GM18907 (cell line): ENCODE measurements at regions not wholly inside any gene's neighbourhood (a gene's known extent, or its start where the extent isn't known, plus 50 kb on each side); places are given as distances from the start of the nearest gene placed in this dataset.
"Not testable (repeated sequence)": the region's sequence is repeated elsewhere in the genome, so short reads cannot be mapped to it uniquely, and the experiment has no call there.

Experiments used
- ATAC-seq: cut with Tn5 transposase; IDR thresholded peaks from one replicate; pipeline ENCODE4 v1.9.1; 2021; ENCODE audit warnings: mild to moderate bottlenecking, moderate library complexity; ENCODE audit not compliant: unreplicated experiment

DNA sequence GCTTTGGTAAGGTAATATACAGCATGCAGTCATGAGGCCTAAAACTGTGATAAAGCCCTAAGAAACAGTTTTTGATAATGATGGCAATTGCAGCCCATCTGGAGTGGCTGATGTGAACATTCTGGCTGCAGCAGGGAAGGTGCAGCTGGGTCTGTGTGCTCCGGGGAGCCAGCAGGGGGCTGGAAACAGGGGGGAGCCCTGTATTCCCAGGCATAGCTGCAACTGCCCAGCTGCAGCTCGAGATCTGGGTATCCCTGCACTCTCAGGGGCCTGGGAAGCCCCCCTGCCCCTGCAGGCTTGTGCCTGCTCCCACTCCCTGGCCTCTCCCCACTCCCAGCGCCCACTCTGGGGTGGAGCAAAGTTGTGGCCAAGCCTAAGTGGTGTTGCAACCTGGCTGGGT is 95.6 kb downstream of the RRAGB start:
- no peak for ATAC-seq

DNA sequence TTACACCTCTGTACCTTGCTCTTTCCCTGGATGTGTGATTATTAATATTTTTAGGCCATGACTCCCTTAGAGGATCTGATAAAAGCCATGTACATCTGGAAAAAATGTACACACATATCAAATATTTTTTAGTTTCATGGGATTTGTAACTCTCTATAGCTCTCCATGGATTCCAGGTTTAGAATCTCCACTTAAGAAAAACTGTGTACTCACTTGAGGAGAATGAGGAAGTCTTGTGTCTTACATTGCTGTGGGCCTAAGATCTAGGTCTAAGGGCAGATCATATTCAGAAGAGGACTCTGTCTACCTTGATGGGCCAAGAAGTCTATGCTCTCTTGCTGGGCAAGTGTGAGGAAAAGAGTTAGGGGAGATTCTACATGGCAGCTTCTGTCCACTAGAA is 98.0 kb downstream of the RRAGB start:
- no peak for ATAC-seq

DNA sequence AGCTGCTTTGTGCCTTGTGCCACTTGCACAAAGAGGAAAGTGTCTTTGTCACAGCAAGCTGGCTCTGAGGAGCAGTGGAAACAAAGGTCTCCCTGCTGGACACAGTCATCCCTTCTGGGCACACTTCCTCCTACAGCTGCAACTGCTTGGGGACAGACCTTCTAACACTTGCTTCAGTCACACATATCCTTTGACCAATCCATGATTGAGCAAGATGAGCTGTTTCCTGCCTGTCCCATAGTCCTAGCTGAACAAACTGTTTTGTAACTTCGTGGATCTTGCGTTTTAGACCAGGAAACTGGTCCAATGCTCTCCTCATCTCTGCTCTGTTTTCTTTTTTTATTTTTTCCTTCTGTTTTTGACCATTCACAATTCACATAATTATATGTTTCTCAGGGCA is 98.5 kb downstream of the RRAGB start:
- no peak for ATAC-seq

DNA sequence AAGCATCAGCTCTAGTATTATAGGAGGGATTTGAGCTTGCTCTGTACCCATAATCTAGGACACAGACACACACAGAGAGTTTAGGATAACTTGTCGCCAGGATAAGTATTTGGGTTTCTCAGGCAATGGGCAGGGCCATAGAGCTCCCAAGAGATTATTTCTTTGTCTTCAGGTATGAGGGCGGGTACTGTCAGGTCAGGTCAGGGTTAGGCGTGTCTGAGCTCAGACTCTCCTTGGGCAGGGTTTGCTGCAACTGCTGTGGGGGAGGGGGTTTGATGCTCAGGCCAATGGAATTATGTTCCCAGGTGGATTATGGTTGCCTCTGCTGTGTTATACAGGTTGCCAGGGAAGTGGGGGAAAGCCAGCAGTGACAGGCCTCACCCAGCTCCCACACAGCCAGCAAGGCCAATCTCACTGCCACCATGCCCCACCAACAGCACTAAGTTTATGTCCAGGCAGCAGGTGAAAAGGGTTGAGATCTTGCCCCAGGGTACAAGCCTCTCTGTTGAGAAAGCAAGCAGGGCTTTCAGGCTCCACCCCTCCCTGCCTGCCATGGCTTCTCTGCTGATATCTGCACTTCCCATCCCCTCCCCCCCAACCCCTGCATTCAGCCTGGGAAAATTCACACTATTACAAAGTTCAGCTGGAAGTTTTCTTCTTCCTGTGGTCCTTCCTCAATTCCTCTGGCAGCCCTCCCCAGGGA is 101.3 kb downstream of the RRAGB start:
- no peak for ATAC-seq

DNA sequence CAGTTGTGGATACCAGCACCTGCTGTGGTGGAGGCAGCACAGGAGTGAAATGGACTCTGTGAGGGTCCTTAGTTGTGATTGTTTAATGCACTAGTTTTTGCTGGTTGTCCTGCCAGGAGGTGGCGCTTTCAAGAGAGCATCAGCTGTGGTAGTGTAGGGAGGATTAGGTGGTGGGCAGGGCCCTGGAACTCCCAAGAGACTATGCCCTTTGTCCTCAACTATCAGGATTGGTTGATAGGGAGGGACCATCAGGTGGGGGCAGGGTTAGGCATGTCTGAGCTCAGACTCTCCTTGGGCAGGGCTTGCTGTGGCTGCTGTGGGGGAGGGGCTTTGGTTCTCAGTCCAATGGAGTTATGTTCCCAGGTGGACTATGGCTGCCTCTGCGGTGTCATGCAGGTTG is 121.9 kb downstream of the RRAGB start:
- ATAC-seq: no peak

DNA sequence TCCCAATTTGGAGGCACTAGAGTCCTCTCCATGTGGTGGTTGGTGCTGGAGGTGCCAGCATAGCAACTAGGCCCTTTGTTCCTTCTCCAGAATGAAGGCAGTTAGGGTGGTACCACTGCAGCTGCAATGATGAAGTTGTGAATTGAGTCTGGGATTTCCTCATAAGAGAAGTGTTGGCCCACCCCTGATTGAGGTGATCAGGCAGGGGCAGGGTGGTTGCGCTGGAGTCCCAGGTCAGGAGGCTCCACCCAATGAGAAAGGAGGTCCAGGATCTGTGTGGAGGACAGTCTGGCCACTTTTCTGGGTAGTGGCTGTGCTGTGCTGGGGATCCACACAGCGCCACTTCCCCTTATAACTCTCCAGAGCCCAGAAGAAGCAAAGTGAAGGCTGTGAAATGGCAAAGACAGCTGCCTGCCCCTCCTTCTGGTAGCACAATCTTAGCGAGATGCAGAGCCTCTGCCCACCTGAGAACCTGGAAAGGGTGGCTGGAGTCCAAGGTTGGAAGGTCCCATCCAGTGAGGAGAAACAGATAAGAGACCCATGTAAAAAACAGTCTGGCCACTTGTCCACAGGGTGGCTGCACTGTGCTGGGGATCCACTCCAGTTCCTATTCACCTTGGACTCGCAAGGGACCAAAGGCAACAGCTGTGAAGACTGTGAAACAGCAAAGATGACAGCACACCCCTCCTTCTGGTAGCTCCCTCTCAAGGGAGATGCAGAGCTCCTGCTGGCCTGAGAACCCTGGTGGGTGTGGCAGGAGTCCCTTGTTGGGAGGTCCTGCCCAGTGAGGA is 124.6 kb downstream of the RRAGB start:
- no peak for ATAC-seq

DNA sequence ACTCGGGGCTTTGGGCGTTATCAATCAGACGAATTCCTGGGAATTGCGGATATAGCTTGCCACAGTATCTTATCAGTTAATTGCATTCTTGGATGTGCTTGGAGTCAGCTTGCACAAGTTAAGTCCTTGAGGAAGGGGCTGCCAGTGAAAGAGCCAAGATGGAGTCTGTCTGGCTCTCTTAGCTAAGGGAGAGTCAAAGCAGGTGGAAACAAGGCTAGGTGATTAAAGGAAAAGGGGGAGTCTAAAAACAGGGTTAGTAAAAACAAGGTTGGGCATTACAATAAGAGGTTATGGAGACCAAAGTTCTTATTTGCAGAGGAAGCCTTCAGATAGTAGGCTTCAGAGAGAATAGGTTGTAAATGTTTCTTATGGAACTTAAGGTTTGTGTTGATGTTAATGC is 149.2 kb downstream of the RRAGB start:
- not testable (repeated sequence) for ATAC-seq

DNA sequence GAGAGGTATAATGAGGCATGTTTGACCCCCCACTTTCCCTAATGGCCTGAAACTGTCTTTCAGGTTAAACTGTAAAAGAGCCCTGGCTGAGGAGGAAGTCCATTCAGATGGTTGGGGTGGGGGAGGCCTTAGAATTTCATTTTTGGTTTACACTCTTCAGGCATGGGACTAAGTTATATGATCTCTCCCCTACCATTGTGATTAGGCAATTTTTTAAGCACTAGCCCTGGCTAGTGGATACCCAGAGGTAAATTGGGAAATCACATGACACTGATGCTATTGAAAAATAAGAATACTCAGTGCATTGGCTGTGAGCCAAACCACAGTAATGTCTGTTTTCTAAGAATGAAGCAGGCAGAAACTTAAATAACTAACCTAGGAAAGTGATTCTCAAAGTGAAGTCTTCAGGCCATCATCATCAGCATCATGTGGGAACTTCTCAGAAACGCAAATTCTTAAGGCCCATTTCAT is 149.7 kb downstream of the RRAGB start:
- peak; percentile 86 for ATAC-seq

DNA sequence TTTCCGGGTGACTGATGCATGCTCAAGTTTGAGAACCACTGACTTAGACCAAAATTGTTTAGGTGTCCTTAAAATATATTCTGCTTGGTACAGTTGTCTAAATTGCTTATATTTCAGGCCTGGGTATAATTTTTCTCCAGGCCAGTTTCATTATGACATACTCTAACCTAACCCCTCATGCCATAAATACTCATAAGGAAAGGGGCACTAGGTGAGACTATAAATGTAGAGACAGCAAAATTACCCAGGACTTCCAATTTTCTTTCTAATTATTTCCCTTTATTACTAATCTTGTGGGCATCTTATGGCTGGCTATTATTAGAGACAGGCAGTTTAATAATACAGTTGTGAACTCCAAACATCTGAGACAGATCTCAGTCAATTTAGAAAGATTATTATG is 150.2 kb downstream of the RRAGB start:
- peak; percentile 78 for ATAC-seq

DNA sequence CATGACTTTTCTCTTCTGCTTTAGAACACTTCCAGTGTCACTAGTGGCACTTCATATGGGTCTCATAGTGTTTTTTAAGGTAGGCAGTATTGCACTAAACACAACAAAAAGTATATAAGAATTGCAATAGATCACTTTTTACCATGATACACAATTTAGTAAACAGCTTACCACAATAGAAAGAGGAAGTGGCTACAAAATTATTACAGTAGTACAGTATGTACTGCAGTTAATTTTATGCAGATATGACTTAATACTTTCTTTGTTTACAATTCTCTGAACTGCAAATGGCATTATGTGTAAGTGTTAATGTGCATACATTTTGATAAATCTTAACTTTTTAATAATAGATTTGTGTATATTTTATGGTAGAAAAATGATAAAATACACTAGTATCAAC is 157.3 kb downstream of the RRAGB start:
- ATAC-seq: peak; percentile 52

DNA sequence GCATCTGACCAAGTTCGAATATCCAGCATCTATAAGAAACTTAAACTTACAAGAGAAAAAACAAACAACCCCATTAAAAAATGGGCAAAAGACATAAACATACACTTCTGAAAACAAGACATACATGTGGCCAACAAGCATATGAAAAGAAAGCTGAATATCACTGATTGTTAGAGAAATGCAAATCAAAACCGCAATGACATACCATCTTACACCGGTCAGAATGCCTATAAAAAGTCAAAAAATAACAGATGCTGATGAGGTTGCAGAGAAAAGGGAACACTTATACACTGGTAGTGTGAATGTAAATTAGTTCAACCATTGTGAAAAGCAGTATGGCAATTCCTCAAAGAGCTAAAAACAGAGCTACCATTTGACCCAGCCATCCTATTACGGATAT is 166.0 kb downstream of the RRAGB start:
- ATAC-seq: not testable (repeated sequence)

DNA sequence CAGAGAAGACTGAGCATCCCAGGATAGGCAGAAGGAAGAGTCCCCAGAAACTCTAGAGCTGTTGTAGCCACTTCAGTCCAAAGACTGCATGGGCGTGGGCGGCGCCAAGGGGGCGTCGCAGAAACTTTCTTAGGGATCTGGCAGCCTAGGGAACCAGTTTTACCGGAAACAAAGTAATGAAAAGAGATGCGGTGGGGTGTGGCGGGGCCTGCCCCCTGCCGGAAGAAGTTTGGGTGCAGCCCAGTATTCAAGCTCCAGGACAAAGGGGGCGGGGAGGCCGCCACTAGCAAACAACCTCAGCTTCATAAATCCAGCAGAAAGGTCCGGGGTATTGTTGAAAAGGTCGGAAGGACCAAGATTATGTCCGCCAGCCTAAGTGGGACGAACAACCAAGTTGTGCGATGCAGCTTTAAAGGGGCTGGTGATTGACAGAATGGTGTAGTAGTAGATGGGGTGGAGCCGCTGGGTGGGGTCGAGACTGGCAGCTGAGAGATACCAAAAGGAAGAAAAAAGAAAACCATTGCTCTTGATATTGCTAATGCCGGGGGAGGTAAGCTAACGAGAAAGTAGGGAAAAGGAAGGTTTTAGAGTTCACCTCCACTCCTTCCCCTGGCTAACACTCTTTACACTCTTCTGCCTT is 190.5 kb downstream of the RRAGB start:
- ATAC-seq: peak; percentile 85

DNA sequence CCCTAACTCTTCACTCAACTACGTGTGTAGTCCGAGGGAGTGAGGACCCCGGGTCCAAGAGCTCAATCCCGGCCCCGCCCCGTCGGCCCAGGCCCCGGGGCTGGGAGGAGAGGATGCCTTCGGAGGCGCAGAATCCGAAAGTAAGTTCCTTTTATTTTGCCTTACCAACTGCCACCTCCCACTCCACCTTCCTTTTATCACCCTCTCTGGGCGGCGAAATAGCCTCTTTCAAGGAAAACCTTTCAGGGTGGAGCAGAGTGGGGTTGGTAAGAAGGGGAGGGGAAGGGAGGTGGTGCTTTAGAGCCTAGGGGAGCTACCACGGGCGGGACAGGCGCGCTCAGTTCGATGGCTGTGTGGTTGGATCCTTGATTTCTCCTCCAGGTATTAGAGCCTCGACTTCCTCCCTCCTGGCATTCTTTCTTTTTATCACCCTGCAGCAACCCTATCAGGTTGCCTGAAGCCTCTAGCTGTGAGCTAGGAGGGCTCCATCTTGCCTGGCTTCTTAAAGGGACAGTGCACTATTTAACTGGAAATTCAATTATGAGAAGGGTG is 191.2 kb downstream of the RRAGB start:
- ATAC-seq: peak; percentile 57

DNA sequence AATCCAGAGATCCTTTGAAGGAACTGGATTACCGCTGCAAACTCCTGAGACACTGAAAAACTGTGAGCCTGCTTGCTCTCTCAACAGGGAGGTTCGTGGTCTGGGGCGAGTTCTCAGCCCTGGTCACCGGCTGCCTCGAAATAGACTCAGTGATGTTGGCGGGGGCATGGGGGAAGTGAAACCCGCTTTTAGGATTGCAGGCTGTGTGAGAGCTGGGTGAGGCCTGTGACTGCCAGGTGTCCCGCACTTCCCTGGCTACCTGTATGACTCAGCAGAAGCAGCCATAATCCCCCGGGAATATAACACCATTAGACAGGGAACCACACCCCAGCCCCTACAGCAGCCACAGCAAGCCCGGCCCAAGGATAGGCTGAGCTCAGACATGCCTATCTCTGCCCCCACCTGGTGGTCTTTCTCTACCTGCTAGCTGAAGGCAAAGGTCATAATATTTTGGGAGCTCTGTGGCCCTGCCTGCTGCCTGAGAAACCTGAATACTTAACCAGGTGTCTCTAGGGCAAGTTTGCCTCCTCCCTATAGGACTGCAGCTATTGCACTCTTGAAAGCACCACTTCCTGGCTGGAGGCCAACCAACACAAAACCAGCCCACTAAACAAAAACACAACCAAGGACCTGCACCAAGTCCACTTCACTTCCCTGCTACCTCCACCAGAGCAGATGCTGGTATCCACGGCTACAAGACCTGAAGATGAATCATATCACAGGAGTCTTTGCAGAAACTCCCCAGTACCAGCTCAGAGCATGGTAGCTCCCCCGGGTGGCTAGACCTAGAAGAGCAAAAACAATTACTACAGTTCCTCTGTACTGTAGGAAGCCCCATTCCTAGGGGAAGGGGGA is 202.0 kb downstream of the RRAGB start:
- peak; percentile 97 for ATAC-seq

DNA sequence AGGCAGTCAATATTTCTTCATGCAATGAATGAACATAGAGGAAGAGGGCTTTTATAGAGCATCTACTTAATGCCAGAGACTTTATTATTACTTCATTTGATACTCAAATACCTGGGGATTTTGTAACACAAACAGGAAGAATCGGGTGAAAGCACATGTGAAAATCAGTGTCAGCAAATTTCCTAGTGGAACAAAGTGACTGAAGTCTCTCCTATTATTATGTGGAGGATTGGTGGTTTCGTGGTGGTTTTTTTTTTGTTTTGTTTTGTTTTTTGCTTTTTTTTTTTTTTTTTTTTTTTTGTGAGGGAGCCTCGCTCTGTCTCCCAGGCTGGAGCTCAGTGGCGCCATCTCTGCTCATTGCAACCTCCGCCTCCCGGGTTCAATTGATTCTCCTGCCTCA is 207.0 kb downstream of the RRAGB start:
- no peak for ATAC-seq

DNA sequence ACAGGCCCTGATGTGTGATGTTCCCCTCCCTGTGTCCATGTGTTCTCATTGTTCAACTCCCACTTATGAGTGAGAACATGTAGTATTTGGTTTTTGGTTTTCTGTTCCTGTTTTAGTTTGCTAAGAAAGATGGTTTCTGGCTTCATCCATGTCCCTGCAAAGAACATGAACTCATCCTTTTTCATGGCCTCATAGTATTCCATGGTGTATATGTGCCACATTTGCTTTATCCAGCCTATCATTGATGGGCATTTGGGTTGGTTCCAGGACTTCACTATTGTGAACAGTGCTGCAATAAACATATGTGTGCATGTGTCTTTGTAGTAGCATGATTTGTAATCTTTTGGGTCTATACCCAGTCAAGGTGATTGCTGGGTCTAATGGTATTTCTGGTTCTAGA is 211.0 kb downstream of the RRAGB start:
- not testable (repeated sequence) for ATAC-seq
